Esophagus squamous epithelium (tissue), 5 donors: ENCODE measurements at regions not wholly inside any gene's neighbourhood (a gene's known extent, or its start where the extent isn't known, plus 50 kb on each side); places are given as distances from the start of the nearest gene placed in this dataset.

Experiments
- DNase-seq: peaks from one replicate; lab custom pipeline; 2025; lab: John Stamatoyannopoulos, UW
- H3K27ac ChIP-seq, 4 donors: fragments of 200-600 bp; sonication (generic); one replicate each; pipeline ENCODE4 v1.5.1; 2016 to 2019; ENCODE audit warnings: mild to moderate bottlenecking in 1 of 4
- H3K27me3 ChIP-seq, 4 donors: fragments of 200-600 bp; sonication (generic); 1 replicate in 3 of 4; 2 replicates in 1 of 4; pipeline versions ENCODE4 v1.5.1 to v1.6.0; 2017 to 2021; ENCODE audit warnings: antibody characterized with exemption in 1 of 4
- H3K36me3 ChIP-seq, 3 donors: fragments of 200-600 bp; sonication (generic); one replicate each; pipeline ENCODE4 v1.5.1; 2016 to 2019
- H3K4me1 ChIP-seq, 3 donors: fragments of 200-600 bp; sonication (generic); one replicate each; pipeline ENCODE4 v1.5.1; 2017 to 2019
- H3K4me3 ChIP-seq, 4 donors: fragments of 200-600 bp; sonication (generic); 1 replicate in 3 of 4; 2 replicates in 1 of 4; pipeline ENCODE4 v1.5.1; 2016 to 2019; ENCODE audit warnings: mild to moderate bottlenecking in 2 of 4, moderate library complexity in 1 of 4
- H3K9me3 ChIP-seq, 3 donors: fragments of 200-600 bp; sonication (generic); one replicate each; pipeline ENCODE4 v1.5.1; 2016 to 2019
- POLR2A ChIP-seq, 4 donors: fragments of 450-650 bp; IDR thresholded peaks; one replicate each; pipeline ENCODE4 v1.6.1; 2017; ENCODE audit warnings: antibody characterized with exemption in 4 of 4, mild to moderate bottlenecking in 4 of 4, moderate library complexity in 3 of 4
- WGBS, 2 donors: methylation state at CpG; one replicate each; pipeline ENCODE4 v1.1.5; 2018; 5-methylcytosine and 5-hydroxymethylcytosine counted together
- intact Hi-C: fragments of 100-400 bp; cut with DNase I; formaldehyde crosslinking; loops from one replicate; pipeline ENCODE4 v1.15.0; 2022
- TF ChIP-seq, protein P1 (sequence below), 6 experiments: fragments of 450-650 bp in 4 of 6; fragments of 200-600 bp in 2 of 6; sonication (generic) in 2 of 6; IDR thresholded peaks; one replicate each; pipeline ENCODE4 v1.5.1; 2016 to 2019; ENCODE audit warnings: antibody characterized with exemption in 6 of 6, mild to moderate bottlenecking in 4 of 6, moderate library complexity in 4 of 6
- donor health status: DM: yes; HTN: yes; CAD: no.

DNA sequence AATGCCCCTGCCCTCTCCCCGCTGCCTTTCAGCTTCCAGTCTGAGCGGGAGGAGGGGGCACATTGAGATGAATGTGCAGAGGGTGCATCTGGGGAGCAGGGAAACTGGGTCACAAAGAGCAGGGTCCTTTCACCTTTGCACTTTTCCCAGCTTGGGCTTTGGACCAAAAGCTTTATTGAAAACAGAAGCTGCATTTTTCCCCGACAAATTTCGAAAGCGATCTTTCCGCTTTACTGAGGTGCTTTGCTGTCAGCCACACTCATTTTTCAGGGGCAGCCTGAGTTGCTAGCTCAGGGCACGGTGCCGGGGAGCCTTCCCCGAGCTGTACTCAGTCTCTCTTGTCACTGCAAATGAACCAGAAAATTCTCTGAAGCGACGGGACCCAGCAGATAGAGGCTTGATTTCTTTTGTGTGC lies 283.7 kb upstream of the SOX4 start:
- TF ChIP-seq POLR2A (IDR thresholded peaks at IDR 0.05) = no peak
- TF ChIP-seq, protein P1, sequence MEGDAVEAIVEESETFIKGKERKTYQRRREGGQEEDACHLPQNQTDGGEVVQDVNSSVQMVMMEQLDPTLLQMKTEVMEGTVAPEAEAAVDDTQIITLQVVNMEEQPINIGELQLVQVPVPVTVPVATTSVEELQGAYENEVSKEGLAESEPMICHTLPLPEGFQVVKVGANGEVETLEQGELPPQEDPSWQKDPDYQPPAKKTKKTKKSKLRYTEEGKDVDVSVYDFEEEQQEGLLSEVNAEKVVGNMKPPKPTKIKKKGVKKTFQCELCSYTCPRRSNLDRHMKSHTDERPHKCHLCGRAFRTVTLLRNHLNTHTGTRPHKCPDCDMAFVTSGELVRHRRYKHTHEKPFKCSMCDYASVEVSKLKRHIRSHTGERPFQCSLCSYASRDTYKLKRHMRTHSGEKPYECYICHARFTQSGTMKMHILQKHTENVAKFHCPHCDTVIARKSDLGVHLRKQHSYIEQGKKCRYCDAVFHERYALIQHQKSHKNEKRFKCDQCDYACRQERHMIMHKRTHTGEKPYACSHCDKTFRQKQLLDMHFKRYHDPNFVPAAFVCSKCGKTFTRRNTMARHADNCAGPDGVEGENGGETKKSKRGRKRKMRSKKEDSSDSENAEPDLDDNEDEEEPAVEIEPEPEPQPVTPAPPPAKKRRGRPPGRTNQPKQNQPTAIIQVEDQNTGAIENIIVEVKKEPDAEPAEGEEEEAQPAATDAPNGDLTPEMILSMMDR (IDR thresholded peaks at IDR 0.05) = no peak
- H3K27me3 ChIP-seq = peaks cover 0 to 5% (median 0%) of the 10 kb centered on the region in 4 donors
- H3K36me3 ChIP-seq = no peaks in the 10 kb centered on the region
- H3K4me3 ChIP-seq = no peak overlapping the region
- no peaks in the 10 kb centered on the region for H3K9me3 ChIP-seq
- intact Hi-C loops = no loop called here
- H3K27ac ChIP-seq = no peak overlapping the region
- WGBS, 2 donors = 46 to 48% methylated on average over 11 of the region's 11 CpGs
- H3K4me1 ChIP-seq = peaks cover 0 to 6% (median 0%) of the 10 kb centered on the region in 3 donors
- DNase-seq = no peak

DNA sequence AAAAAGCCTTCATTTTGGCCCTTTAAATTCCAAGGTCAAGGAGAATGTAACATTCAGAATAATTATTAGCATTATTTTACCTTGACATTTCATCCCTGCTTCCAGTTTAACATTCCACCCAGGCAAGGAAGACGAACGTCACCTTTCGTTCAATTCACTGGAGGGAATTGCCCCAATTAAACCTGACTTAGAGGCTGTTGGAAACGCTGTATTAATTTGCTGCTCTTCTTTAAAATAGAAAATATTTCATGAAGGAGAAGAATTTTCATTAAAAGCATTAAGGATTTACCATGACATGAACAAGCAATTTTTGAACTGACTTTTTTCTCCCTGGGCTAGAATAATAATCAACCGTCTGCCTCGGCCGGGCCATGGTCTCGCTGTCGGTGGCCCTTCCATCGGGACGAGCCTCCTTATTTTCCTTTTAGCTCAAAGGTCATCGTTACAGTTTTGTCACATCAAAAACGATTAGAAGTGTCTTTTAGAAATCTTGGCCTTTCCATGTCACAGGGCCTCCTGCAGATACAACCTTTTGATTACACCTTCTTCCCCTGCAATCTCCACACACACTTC lies 282.9 kb upstream of the SOX4 start:
- DNase-seq = no peak
- Histone ChIP-seq H3K4me1 (peaks cover 0 to 6% (median 0%) of the 10 kb centered on the region in 3 donors), H3K4me3 (no peak overlapping the region), H3K9me3 (no peaks in the 10 kb centered on the region), H3K27me3 (peaks cover 0 to 5% (median 0%) of the 10 kb centered on the region in 4 donors), H3K27ac (no peak overlapping the region), H3K36me3 (no peaks in the 10 kb centered on the region)
- TF ChIP-seq, protein P1 (IDR thresholded peaks at IDR 0.05) = no peak
- no peak for TF ChIP-seq POLR2A (IDR thresholded peaks at IDR 0.05)
- intact Hi-C loops = no loop called here
- WGBS, 2 donors = 80 to 87% methylated on average over 13 of the region's 13 CpGs

DNA sequence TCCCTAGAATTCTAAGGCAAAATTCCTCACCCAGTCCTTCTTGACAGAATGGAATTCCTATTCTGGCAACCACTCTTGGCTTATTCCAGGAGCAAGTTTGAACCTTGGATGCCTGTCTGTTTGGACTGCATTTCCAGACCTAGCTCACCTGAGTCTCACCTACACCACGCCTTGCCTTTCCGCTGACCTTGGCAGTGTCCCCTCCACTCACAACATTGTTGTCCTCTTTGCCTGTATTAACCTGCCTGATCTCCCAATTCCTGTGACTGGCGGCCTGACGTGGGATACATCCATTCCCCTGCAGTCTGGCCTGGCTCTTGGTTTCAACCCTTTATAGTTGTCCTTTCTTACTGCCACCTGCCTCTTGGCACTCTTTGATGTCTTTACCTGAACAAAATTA lies 281.4 kb upstream of the SOX4 start:
- H3K27ac ChIP-seq = no peak overlapping the region
- no peak for DNase-seq

DNA sequence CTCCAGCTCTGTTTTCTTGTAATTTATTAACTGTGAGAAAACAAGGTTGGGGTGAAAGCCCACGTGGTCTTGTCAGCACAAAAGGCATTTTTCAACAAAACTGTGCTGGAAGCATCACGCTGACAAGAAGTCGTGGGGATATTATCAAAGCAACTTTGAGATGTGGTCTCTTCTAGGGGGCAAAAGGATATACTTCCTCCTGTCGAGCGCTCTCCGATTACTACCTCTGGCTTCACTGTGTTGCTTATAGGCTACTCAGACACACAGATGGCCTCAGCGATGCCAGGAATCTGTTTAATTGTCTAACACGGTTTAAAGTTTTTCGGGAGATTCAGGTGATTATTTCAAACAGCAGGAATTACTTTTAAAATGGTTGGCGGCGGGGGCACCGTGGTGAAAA lies 275.9 kb upstream of the SOX4 start:
- Histone ChIP-seq H3K27me3 (no peaks in the 10 kb centered on the region), H3K27ac (no peak overlapping the region), H3K4me1 (no peaks in the 10 kb centered on the region), H3K36me3 (no peaks in the 10 kb centered on the region), H3K9me3 (no peaks in the 10 kb centered on the region), H3K4me3 (no peak overlapping the region)
- 60 to 68% methylated on average over 12 of the region's 12 CpGs for WGBS, 2 donors
- no peak for DNase-seq
- intact Hi-C loops = no loop called here
- TF ChIP-seq, protein P1 (IDR thresholded peaks at IDR 0.05) = no peak
- no peak for TF ChIP-seq POLR2A (IDR thresholded peaks at IDR 0.05)

More for the DNA sequence above, 281.4 kb upstream of the SOX4 start:
- H3K4me3 ChIP-seq = no peak overlapping the region
- WGBS, 2 donors = 59 to 61% methylated on average over 4 of the region's 4 CpGs
- intact Hi-C loops = no loop called here
- TF ChIP-seq POLR2A (IDR thresholded peaks at IDR 0.05) = no peak
- TF ChIP-seq, protein P1 (IDR thresholded peaks at IDR 0.05) = no peak
- H3K4me1 ChIP-seq = peaks cover 0 to 6% (median 0%) of the 10 kb centered on the region in 3 donors
- H3K27me3 ChIP-seq = peaks cover 0 to 5% (median 0%) of the 10 kb centered on the region in 4 donors
- no peaks in the 10 kb centered on the region for H3K36me3 ChIP-seq
- no peaks in the 10 kb centered on the region for H3K9me3 ChIP-seq

DNA sequence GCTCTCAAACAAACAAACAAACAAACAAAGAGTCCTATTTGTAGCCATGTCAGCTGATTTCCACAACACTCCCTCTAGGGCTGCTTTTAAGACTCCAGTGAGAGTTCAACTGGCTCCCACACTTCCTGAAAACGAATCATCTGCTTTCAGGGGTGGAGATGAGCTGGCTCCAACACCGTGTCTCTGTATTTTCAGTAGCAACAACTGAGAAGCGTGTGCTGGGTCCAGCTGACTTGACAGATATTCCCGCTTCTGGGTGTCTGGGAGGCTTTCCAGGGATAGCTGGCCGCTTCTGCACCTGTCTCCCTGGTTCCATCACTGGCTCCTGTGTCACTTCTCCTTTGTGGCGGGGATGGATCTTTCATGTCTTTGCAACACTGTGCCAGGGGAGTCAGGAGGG lies 272.5 kb upstream of the SOX4 start:
- no peak overlapping the region for H3K4me3 ChIP-seq
- DNase-seq = no peak
- no peaks in the 10 kb centered on the region for H3K36me3 ChIP-seq
- H3K4me1 ChIP-seq = no peaks in the 10 kb centered on the region
- no peaks in the 10 kb centered on the region for H3K9me3 ChIP-seq
- 39 to 45% methylated on average over 3 of the region's 6 CpGs for WGBS, 2 donors
- no peak for TF ChIP-seq POLR2A (IDR thresholded peaks at IDR 0.05)
- TF ChIP-seq, protein P1 (IDR thresholded peaks at IDR 0.05) = no peak
- H3K27me3 ChIP-seq = no peaks in the 10 kb centered on the region
- no peak overlapping the region for H3K27ac ChIP-seq
- intact Hi-C loops = no loop called here
